KOPT-K1 (cell line): ENCODE measurements at regions not wholly inside any gene's neighbourhood (a gene's known extent, or its start where the extent isn't known, plus 50 kb on each side); places are given as distances from the start of the nearest gene placed in this dataset.

Source experiments
- H3K27ac ChIP-seq: fragments of 200-600 bp; sonication (generic); 2 replicates; pipeline ENCODE4 v1.5.1; 2016; ENCODE audit warnings: antibody characterized with exemption, mild to moderate bottlenecking, low read depth, low read length; ENCODE audit not compliant: poor library complexity, severe bottlenecking
- H3K36me3 ChIP-seq: fragments of 200-600 bp; sonication (generic); 2 replicates; pipeline ENCODE4 v1.5.1; 2017; ENCODE audit warnings: antibody characterized with exemption, mild to moderate bottlenecking, low read length, moderate library complexity; ENCODE audit not compliant: insufficient read depth
- H3K9me3 ChIP-seq: fragments of 200-600 bp; sonication (generic); 2 replicates; pipeline ENCODE4 v1.5.1; 2017; ENCODE audit warnings: antibody characterized with exemption, low read length, mild to moderate bottlenecking; ENCODE audit not compliant: insufficient read depth, poor library complexity, severe bottlenecking

DNA sequence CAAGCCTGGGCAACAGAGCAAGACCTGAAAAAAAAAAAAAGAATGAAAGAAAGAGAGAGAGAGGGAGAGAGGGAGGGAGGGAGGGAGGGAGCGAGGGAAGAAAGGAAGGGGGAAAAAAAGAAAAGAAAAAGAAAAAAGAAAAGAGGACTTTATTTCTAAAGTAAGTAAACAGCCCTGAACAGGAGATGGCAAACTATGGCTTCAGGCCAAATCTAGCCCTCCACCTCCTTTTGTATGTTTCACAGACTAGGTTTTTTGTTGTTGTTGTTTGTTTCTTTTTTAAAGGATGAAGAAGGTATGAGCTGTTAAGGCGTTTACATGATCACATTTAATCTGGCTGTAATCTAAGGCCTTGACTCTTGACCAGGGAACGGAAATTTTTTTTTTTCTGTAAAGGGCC, 711.1 kb upstream of the NRSN1 start:
- H3K27ac ChIP-seq, result no peak overlapping the region
- H3K36me3 ChIP-seq, result no peaks in the 10 kb centered on the region
- no peaks in the 10 kb centered on the region for H3K9me3 ChIP-seq

DNA sequence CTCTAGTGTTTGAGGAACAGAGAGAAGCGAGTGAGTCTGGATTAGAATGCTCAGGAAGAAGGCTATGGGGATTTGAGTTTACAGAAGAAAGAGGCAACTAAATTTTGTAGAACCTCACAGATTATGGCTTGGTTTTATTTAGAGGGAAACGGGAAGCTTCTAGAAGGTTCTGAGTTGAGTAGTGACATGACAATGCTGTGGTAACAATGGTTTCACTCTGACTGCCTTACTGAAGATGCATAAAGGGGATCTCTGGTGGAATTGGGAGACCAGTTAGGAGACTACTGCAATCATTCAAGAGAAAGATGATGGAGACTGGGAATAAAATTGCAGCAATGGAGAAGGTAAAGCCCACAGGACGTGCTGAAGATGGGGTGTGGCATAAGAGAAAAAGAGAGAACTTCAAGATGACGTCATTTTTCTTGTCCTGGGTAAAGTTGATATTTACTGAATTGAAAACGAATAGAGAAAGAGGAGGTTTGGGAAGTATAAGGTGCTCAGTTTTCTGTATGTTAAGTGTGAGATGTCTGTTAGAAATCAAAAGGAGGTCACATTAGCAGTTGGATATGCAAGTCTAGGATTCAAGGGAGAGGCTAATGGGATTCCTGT, 710.1 kb upstream of the NRSN1 start:
- H3K27ac ChIP-seq, result no peak overlapping the region

DNA sequence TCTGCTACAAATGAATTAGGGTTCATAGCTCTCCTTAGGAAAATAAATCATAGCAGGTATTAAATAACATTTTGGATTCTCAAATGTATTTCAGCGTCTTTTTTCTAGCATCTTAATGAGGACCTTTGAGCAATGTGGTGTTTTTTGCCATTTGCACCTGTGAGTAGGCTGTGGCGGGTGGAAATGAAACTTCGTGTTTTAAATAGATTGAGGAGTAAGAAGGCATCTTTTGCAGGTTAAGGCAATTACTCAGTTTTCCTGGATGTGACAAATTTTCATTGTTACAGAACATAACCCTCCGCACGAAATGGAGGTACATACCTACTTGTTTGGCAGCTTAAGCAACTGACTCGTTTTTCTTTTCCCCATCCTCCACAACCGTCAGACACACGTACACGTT, 708.9 kb upstream of the NRSN1 start:
- Histone ChIP-seq H3K36me3 (no peaks in the 10 kb centered on the region), H3K27ac (no peak overlapping the region), H3K9me3 (no peaks in the 10 kb centered on the region)

More for the DNA sequence above, 710.1 kb upstream of the NRSN1 start:
- no peaks in the 10 kb centered on the region for H3K9me3 ChIP-seq
- H3K36me3 ChIP-seq, result no peaks in the 10 kb centered on the region

DNA sequence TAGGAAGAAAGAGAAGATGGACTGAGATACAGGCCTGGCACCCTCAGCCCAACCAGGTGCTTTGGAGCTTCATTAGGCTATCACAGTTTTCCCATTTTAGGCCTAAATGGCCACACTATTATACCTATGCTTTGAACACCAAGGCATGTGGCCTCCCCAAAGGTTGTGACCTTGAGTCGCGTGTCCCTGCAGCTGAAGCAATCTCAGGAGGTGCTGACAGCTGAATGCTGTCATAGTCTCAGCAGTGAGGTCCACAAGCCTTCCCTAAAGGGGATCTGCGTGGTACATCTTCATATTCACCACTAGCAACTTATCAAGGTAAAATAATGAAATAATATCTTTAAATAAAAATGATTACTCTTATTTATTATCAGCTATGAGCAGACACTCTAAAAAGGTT, 707.9 kb upstream of the NRSN1 start:
- Histone ChIP-seq H3K36me3 (no peaks in the 10 kb centered on the region), H3K9me3 (no peaks in the 10 kb centered on the region), H3K27ac (no peak overlapping the region)

DNA sequence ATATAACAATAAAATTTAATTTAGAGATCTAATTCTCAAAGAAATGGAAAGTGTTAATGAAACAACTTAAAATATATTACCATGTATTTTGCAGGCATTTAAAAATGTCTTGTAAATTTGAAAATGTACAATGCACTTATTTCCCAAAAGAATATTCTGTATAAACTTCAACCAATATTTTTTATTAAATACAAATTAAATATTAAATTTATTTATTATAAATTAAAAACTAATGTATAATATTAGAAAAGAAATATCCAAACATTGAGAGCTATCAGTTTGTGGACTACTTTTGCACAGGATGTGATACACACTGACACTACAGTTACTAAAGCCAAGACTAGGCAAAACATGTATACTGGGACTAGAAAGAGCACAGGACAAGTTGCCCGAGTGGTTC, 707.0 kb upstream of the NRSN1 start:
- H3K36me3 ChIP-seq, result no peaks in the 10 kb centered on the region
- no peak overlapping the region for H3K27ac ChIP-seq
- H3K9me3 ChIP-seq, result no peaks in the 10 kb centered on the region

DNA sequence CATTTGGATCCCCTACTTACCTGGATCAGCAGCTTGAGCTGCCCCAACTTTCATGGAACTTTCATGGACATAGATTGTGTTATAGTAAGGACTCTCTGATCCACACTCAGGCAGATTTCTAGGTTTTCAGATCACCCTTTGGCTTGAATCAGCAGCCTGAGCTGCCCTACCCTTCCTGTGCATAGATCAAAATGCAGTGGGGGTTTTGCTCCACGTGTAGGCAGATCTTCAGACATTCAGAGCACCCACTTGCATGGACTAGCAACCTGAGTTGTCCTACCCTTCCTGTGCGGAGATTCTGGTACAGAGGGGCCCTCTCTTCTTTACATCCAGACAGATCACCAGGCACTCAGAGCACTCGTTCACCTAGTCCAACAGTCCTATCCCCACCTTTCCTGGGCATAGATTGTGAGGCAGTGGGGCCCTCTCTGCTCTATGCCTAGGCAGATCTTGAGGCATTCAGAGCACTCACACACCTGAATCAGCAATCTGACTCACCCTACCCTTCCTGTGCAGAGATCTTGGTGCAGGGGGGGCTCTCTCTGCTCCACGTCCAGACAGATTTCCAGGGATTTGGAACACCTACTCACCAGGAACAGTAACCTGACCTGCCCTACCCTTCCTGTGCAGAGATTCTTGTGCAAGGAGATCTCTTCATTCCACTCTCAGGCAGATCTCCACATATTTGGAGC, 705.2 kb upstream of the NRSN1 start:
- Histone ChIP-seq H3K9me3 (no peaks in the 10 kb centered on the region), H3K27ac (no peak overlapping the region), H3K36me3 (no peaks in the 10 kb centered on the region)

DNA sequence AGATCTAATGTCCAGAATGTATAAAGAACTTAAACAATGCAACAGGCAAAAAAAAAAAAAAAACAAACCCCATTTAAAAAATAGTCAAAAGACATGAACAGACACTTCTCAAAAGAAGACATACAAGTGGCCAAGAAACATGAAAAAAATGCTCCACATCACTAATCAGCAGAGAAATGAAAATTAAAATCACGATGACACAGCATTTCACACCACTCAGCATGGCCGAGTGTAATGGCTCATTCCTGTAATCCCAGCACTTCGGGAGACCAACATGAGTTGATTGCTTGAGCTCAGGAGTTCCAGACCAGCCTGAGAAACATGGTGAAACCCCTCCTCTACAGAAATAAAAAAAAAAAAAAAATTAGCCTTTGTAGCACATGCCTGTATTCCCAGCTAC, 701.4 kb upstream of the NRSN1 start:
- Histone ChIP-seq H3K9me3 (no peaks in the 10 kb centered on the region), H3K27ac (no peak overlapping the region), H3K36me3 (no peaks in the 10 kb centered on the region)

DNA sequence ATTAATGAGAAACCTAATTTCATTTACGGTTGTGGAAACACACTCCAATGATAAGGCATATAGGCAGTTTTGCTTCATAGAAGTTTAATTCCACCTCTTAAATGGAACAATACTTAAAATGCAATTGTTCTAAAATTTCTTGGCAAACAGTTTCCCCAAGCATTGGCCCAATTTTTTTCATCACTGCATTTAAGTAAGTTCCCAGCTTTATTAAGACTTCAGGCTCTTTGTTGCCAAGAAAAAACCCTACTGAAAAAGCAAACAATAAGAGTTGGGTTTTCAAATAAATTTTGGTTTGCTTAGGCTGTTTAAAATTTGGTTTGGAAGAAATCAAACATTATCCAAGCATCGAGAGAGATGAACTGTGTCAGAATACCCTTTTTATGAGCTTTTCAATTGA, 690.9 kb upstream of the NRSN1 start:
- Histone ChIP-seq H3K9me3 (no peaks in the 10 kb centered on the region), H3K36me3 (no peaks in the 10 kb centered on the region), H3K27ac (no peak overlapping the region)

DNA sequence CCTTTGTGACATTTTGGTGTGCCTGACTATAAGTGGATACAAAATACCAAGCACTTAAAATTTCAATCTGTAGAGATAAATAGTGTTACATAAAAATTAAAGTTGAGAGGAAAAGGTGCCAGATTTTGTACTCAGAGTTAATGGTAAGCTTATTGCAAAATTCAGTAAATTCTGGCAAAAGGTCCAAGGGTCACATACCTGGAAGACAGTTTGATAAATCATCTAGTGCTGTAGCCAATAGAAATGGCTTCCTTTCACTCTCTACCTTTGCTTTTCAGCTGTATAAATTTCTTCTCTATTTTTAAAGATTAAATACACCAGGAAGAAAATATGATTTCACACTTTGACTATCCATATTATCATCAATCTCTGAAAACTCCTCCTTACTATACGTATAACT, 690.2 kb upstream of the NRSN1 start:
- no peak overlapping the region for H3K27ac ChIP-seq
- H3K9me3 ChIP-seq, result no peaks in the 10 kb centered on the region
- H3K36me3 ChIP-seq, result no peaks in the 10 kb centered on the region

DNA sequence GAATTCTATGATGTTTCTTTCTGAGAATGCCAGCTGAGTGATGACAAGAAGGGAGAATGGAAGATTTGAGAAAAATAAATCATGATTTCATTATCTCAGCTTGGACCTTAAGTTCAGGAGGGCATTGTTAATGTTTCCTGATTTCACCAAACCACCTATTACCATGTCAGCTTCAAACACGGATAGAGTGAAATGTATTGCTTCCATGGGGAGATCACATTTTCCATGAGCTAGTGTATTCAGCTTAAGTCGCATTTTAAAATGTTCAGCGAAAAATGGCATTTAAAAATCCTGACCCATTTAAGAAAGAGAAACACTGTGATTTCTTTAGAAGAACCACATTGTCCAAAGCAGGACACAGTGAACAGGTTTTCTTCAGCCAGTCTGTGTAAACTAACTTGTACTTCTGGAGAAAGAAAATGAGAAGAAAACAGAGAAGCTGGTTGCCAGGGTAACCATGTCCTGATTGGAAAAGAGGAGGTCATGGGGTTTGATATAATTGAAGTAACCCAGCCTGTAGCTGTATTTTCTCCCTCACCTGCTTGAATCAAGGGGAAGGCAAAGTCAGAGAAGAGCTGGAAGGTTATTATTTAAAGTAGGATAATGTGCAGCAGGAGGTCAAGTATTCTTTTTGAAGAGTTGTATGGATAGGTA, 684.1 kb upstream of the NRSN1 start:
- Histone ChIP-seq H3K9me3 (no peaks in the 10 kb centered on the region), H3K36me3 (no peaks in the 10 kb centered on the region), H3K27ac (no peak overlapping the region)

DNA sequence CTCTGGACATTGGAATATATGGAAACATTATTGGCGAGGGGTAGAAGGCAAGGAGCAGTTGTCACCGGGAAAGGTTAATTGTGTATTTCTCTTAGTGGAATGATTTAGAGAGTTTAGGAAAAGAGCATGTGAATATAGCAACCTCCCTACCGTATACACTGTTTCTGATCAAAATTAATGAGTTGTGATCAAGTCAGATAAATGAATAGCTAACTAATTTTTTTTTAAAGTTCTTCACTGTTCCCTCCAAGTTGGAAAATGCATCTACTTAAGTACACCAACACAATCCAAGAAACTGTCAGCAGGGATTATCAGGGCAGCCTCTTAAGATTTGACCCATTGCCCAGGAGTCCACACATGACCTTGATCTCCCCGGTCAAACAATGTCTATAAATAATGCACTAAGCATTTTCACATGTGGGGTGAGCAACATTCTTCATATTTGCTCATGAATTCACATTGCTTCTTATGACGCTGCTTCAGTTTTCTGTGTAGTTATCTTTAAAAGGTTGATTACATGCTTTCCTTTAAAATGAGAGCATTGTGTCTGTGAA, 680.8 kb upstream of the NRSN1 start:
- Histone ChIP-seq H3K27ac (no peak overlapping the region), H3K36me3 (no peaks in the 10 kb centered on the region), H3K9me3 (no peaks in the 10 kb centered on the region)

DNA sequence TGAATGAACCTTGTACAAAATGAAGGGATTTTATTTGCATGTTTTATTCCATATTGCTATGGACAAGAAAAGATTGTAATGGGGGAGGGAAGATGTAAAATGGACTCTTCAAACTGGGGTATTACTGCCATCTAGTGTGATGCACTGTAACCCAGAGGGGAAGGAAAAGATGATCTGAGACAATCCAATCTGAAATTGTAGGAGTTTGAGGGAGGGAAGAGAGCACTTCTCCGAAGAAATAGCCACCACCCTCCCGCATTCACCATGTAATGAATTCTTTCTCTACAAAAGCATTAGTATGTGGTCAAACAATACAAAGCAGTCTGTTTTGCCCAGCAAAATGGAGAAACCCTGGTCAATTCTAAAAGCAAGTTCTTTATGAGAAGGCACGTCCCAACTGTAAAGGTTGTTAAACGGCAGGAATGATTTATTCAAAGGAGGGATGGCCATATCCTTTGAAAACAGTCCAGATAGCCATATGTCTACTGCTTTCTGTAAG, 679.5 kb upstream of the NRSN1 start:
- Histone ChIP-seq H3K36me3 (no peaks in the 10 kb centered on the region), H3K27ac (no peak overlapping the region), H3K9me3 (no peaks in the 10 kb centered on the region)

DNA sequence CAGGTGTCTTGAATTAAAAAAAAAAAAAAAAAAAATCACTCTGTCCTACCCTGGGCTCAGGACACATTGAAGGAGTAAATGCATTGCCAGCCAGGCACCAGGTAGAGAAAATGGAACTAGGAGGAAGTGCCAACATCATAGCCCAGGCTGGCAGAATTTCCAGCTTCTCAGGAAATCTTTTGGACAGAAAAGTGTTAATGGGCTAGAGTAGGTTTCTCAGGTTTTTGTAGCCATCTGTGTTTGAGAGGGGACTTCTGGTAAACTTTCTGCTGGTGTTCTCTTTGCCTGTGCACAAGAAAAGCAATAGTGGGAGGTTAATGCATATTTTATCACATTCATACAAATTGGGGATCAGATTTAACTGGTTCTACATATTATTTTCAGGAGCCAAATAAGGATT, 678.3 kb upstream of the NRSN1 start:
- no peak overlapping the region for H3K27ac ChIP-seq
- H3K9me3 ChIP-seq, result no peaks in the 10 kb centered on the region

DNA sequence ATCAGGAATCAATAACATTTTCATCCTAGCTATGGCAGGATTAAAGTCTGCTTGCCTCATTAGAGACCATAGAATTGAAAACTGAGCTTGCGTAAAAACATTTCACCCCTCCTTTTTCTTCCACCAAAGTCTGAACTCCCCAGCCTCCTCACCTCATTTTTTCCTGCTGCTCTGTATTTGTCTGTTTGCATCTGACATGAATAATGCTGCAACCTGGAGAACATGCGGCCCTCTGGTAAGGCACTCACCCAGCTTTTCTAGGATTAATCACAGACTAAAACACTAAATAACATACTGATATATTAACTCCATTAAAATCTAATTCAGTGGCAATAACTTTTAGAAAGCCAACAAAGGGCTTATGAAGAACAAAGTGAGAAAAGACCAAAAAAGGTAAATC, 677.7 kb upstream of the NRSN1 start:
- H3K27ac ChIP-seq, result no peak overlapping the region
- H3K9me3 ChIP-seq, result no peaks in the 10 kb centered on the region

More for the DNA sequence above, 678.3 kb upstream of the NRSN1 start:
- no peaks in the 10 kb centered on the region for H3K36me3 ChIP-seq

DNA sequence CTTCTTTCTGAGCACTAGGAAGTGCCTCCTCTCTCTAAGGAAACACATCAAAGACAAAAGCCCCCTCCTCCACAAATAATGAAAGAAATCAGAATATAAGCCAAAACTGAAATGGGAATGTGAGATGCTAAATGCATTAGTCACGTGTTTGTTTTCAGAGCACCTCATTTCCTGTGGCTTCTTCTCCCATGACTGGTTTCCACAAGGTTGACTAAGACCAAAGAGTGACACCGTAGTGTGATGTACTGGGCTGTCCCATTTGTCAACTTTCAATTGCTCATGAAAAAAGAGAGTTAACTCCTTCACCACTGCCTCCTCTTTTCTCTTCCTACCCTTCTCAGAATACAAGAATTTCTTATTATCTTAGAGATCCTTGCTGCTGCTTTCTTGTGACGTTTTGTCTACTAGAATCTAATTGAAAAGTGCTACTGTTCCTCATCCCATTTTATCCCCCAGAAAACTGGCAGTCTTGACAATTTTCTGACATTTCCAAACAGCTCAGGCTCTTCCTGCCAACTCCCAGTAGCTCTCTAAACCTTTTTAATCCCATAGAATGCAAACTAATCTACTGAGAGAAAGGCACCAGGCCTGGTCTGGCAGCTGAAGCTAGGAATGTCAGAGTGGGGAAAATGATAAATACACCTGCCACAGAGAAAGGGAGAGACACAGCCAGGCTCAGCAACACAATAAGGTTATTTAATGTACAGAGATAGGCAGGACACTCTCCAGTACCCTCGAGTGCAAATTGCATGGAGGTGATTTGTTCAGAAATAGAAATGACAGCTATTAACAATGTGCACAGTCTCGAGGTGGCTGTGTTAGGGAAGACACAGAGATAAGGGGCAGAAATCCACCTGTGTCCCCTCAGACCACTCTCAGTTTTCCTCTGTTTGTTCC, 671.7 kb upstream of the NRSN1 start:
- H3K36me3 ChIP-seq, result no peaks in the 10 kb centered on the region
- H3K27ac ChIP-seq, result no peak overlapping the region
- H3K9me3 ChIP-seq, result no peaks in the 10 kb centered on the region

More for the DNA sequence above, 677.7 kb upstream of the NRSN1 start:
- H3K36me3 ChIP-seq, result no peaks in the 10 kb centered on the region
